BLaER1 (cell line): ENCODE measurements at regions not wholly inside any gene's neighbourhood (a gene's known extent, or its start where the extent isn't known, plus 50 kb on each side); places are given as distances from the start of the nearest gene placed in this dataset.
"Not testable (repeated sequence)": the region's sequence is repeated elsewhere in the genome, so short reads cannot be mapped to it uniquely, and the experiment has no call there.

Experiments used
- H3K27ac ChIP-seq: shearing (Covaris generic); formaldehyde crosslinking; 2 replicates; pipeline ENCODE4 v1.8.1; 2022
- H3K27me3 ChIP-seq: shearing (Covaris generic); formaldehyde crosslinking; 2 replicates; pipeline ENCODE4 v1.8.1; 2022
- H3K36me3 ChIP-seq: shearing (Covaris generic); formaldehyde crosslinking; 2 replicates; pipeline ENCODE4 v1.8.1; 2022
- H3K4me1 ChIP-seq: shearing (Covaris generic); formaldehyde crosslinking; 2 replicates; pipeline ENCODE4 v1.8.1; 2022
- H3K4me2 ChIP-seq: shearing (Covaris generic); formaldehyde crosslinking; 2 replicates; pipeline ENCODE4 v1.8.1; 2022
- H3K4me3 ChIP-seq: shearing (Covaris generic); formaldehyde crosslinking; 2 replicates; pipeline ENCODE4 v1.8.1; 2022
- H3K9ac ChIP-seq: shearing (Covaris generic); formaldehyde crosslinking; 2 replicates; pipeline ENCODE4 v1.8.1; 2022
- H3K9me3 ChIP-seq: shearing (Covaris generic); formaldehyde crosslinking; 2 replicates; pipeline ENCODE4 v1.8.1; 2022
- H4K20me1 ChIP-seq: shearing (Covaris generic); formaldehyde crosslinking; 2 replicates; pipeline ENCODE4 v1.8.1; 2022
- Cebpa-rat ChIP-seq: shearing (Covaris generic); IDR thresholded peaks from 2 replicates; pipeline ENCODE4 v1.8.1; 2022

- no peak overlapping the region for H3K27ac ChIP-seq
- TF ChIP-seq Cebpa-rat, result no peak
- H3K36me3 ChIP-seq, result no peaks in the 10 kb centered on the region
- H4K20me1 ChIP-seq, result no peaks in the 10 kb centered on the region
- H3K27me3 ChIP-seq, result no peaks in the 10 kb centered on the region
- H3K4me3 ChIP-seq, result no peak overlapping the region
- H3K9me3 ChIP-seq, result peaks cover 5% of the 10 kb centered on the region
- H3K9ac ChIP-seq, result no peak overlapping the region
- H3K4me2 ChIP-seq, result no peak overlapping the region
- peaks cover 14% of the 10 kb centered on the region; the same call in 1 of the 2 replicates for H3K4me1 ChIP-seq
These were observed 140.7 kb upstream of the KLF12 start for GRCh38 chr13:74274916-74275315.

- Histone ChIP-seq H3K36me3 (no peaks in the 10 kb centered on the region), H3K4me1 (peaks cover 14% of the 10 kb centered on the region; the same call in 1 of the 2 replicates), H3K9ac (no peak overlapping the region), H3K27ac (no peak overlapping the region), H3K9me3 (peaks cover 5% of the 10 kb centered on the region), H3K27me3 (no peaks in the 10 kb centered on the region), H3K4me3 (no peak overlapping the region), H4K20me1 (no peaks in the 10 kb centered on the region), H3K4me2 (no peak overlapping the region; the same call in 1 of the 2 replicates)
- no peak for TF ChIP-seq Cebpa-rat
These were observed 139.4 kb upstream of the KLF12 start for GRCh38 chr13:74273581-74273980.

GRCh38 chr13:74272826-74273225 is 138.6 kb upstream of the KLF12 start:
- no peak overlapping the region for H3K9ac ChIP-seq

GRCh38 chr13:74270018-74270417 is 135.8 kb upstream of the KLF12 start:
- TF ChIP-seq Cebpa-rat, result no peak
- Histone ChIP-seq H3K9me3 (peaks cover 21% of the 10 kb centered on the region), H3K4me2 (no peak overlapping the region), H3K4me3 (no peak overlapping the region), H4K20me1 (no peaks in the 10 kb centered on the region), H3K9ac (no peak overlapping the region), H3K27ac (no peak overlapping the region), H3K36me3 (no peaks in the 10 kb centered on the region), H3K4me1 (peaks cover 14% of the 10 kb centered on the region; the same call in 1 of the 2 replicates), H3K27me3 (no peaks in the 10 kb centered on the region)

More at GRCh38 chr13:74272826-74273225, 138.6 kb upstream of the KLF12 start:
- Histone ChIP-seq H3K4me1 (peaks cover 14% of the 10 kb centered on the region; the same call in 1 of the 2 replicates), H4K20me1 (no peaks in the 10 kb centered on the region), H3K27me3 (no peaks in the 10 kb centered on the region), H3K9me3 (peaks cover 5% of the 10 kb centered on the region), H3K4me3 (no peak overlapping the region), H3K4me2 (no peak overlapping the region), H3K27ac (no peak overlapping the region), H3K36me3 (no peaks in the 10 kb centered on the region)
- no peak for TF ChIP-seq Cebpa-rat

GRCh38 chr13:74266861-74267260 is 132.7 kb upstream of the KLF12 start:
- H3K9ac ChIP-seq, result no peak overlapping the region
- no peaks in the 10 kb centered on the region for H3K36me3 ChIP-seq
- H4K20me1 ChIP-seq, result no peaks in the 10 kb centered on the region
- peaks cover 39% of the 10 kb centered on the region for H3K9me3 ChIP-seq
- H3K4me3 ChIP-seq, result no peak overlapping the region
- H3K27ac ChIP-seq, result no peak overlapping the region
- no peaks in the 10 kb centered on the region for H3K27me3 ChIP-seq
- TF ChIP-seq Cebpa-rat, result no peak
- H3K4me1 ChIP-seq, result no peaks in the 10 kb centered on the region
- H3K4me2 ChIP-seq, result no peak overlapping the region

GRCh38 chr13:74266309-74266708 is 132.1 kb upstream of the KLF12 start:
- H3K9ac ChIP-seq, result no peak overlapping the region
- H3K9me3 ChIP-seq, result peaks cover 35% of the 10 kb centered on the region
- no peaks in the 10 kb centered on the region for H4K20me1 ChIP-seq
- no peaks in the 10 kb centered on the region for H3K27me3 ChIP-seq
- no peak overlapping the region for H3K4me3 ChIP-seq
- TF ChIP-seq Cebpa-rat, result no peak
- no peak overlapping the region for H3K4me2 ChIP-seq
- H3K4me1 ChIP-seq, result no peaks in the 10 kb centered on the region
- no peaks in the 10 kb centered on the region for H3K36me3 ChIP-seq
- H3K27ac ChIP-seq, result no peak overlapping the region

- H3K27ac ChIP-seq, result no peak overlapping the region
- no peaks in the 10 kb centered on the region for H4K20me1 ChIP-seq
- no peak for TF ChIP-seq Cebpa-rat
- H3K4me3 ChIP-seq, result no peak overlapping the region
- H3K4me1 ChIP-seq, result no peaks in the 10 kb centered on the region
- no peaks in the 10 kb centered on the region for H3K27me3 ChIP-seq
- peaks cover 35% of the 10 kb centered on the region for H3K9me3 ChIP-seq
- H3K4me2 ChIP-seq, result no peak overlapping the region
- no peaks in the 10 kb centered on the region for H3K36me3 ChIP-seq
- no peak overlapping the region for H3K9ac ChIP-seq
These were observed 130.1 kb upstream of the KLF12 start for GRCh38 chr13:74264333-74264732.

- H4K20me1 ChIP-seq, H3K9ac ChIP-seq, H3K36me3 ChIP-seq, H3K27me3 ChIP-seq, H3K4me1 ChIP-seq, H3K4me2 ChIP-seq, H3K27ac ChIP-seq, H3K4me3 ChIP-seq: not testable (repeated sequence)
- peaks cover 23% of the 10 kb centered on the region for H3K9me3 ChIP-seq
These were observed 126.2 kb upstream of the KLF12 start for GRCh38 chr13:74260420-74260819.

- no peaks in the 10 kb centered on the region for H4K20me1 ChIP-seq
- no peak overlapping the region for H3K4me2 ChIP-seq
- TF ChIP-seq Cebpa-rat, result no peak
- H3K4me3 ChIP-seq, result no peak overlapping the region
- H3K36me3 ChIP-seq, result no peaks in the 10 kb centered on the region
- no peaks in the 10 kb centered on the region for H3K27me3 ChIP-seq
- no peak overlapping the region for H3K9ac ChIP-seq
- no peak overlapping the region for H3K27ac ChIP-seq
- peaks cover 15% of the 10 kb centered on the region for H3K9me3 ChIP-seq
- no peaks in the 10 kb centered on the region for H3K4me1 ChIP-seq
These were observed 125.4 kb upstream of the KLF12 start for GRCh38 chr13:74259641-74260040.

GRCh38 chr13:74258961-74259360 is 124.8 kb upstream of the KLF12 start:
- no peak overlapping the region for H3K27ac ChIP-seq
- H4K20me1 ChIP-seq, result no peaks in the 10 kb centered on the region
- H3K9me3 ChIP-seq, result peaks cover 9% of the 10 kb centered on the region
- H3K36me3 ChIP-seq, result no peaks in the 10 kb centered on the region
- no peak overlapping the region for H3K4me3 ChIP-seq
- no peaks in the 10 kb centered on the region for H3K4me1 ChIP-seq
- H3K4me2 ChIP-seq, result no peak overlapping the region
- H3K27me3 ChIP-seq, result no peaks in the 10 kb centered on the region
- no peak for TF ChIP-seq Cebpa-rat
- H3K9ac ChIP-seq, result no peak overlapping the region

GRCh38 chr13:74256969-74257368 is 122.8 kb upstream of the KLF12 start:
- Histone ChIP-seq H3K27ac (no peak overlapping the region), H3K4me3 (no peak overlapping the region), H4K20me1 (no peaks in the 10 kb centered on the region), H3K4me2 (no peak overlapping the region), H3K9me3 (no peaks in the 10 kb centered on the region), H3K36me3 (no peaks in the 10 kb centered on the region), H3K4me1 (no peaks in the 10 kb centered on the region), H3K27me3 (no peaks in the 10 kb centered on the region), H3K9ac (no peak overlapping the region)
- TF ChIP-seq Cebpa-rat, result no peak
